BJ (cell line): ENCODE measurements at regions not wholly inside any gene's neighbourhood (a gene's known extent, or its start where the extent isn't known, plus 50 kb on each side); places are given as distances from the start of the nearest gene placed in this dataset.

ENCODE experiments used
- CTCF ChIA-PET: fragments of 350-600 bp; formaldehyde crosslinking; extraction: SDS; loops from one replicate; lab custom pipeline; 2021; ENCODE audit warnings: antibody characterized with exemption, inconsistent platforms; lab: Yijun Ruan, JAX
- POLR2A ChIA-PET: fragments of 300-600 bp; sonication (Branson Sonifier 250); formaldehyde crosslinking; extraction: SDS; loops from one replicate; lab custom pipeline; 2021; ENCODE audit warnings: antibody characterized with exemption; lab: Charles Lee
- DNase-seq: peaks from one replicate; pipeline ENCODE4 v3.0.0-alpha.2; 2011; ENCODE audit warnings: low read depth
- H3K27me3 ChIP-seq: 2 replicates; pipeline ENCODE4 v1.6.0; 2011; ENCODE audit warnings: low read length; ENCODE audit not compliant: control insufficient read depth, insufficient read depth
- H3K36me3 ChIP-seq: 2 replicates; pipeline ENCODE4 v1.5.1; 2011; ENCODE audit warnings: low read length; ENCODE audit not compliant: control insufficient read depth, insufficient read depth
- H3K4me3 ChIP-seq: 2 replicates; pipeline ENCODE4 v1.5.1; 2011; ENCODE audit warnings: low read depth, mild to moderate bottlenecking, control low read depth, low read length
- CTCF ChIP-seq: IDR thresholded peaks from 2 replicates; pipeline ENCODE4 v1.5.1; 2011; ENCODE audit warnings: low read depth, mild to moderate bottlenecking, control low read depth, inconsistent platforms, low read length, moderate library complexity; ENCODE audit not compliant: insufficient read depth

DNA sequence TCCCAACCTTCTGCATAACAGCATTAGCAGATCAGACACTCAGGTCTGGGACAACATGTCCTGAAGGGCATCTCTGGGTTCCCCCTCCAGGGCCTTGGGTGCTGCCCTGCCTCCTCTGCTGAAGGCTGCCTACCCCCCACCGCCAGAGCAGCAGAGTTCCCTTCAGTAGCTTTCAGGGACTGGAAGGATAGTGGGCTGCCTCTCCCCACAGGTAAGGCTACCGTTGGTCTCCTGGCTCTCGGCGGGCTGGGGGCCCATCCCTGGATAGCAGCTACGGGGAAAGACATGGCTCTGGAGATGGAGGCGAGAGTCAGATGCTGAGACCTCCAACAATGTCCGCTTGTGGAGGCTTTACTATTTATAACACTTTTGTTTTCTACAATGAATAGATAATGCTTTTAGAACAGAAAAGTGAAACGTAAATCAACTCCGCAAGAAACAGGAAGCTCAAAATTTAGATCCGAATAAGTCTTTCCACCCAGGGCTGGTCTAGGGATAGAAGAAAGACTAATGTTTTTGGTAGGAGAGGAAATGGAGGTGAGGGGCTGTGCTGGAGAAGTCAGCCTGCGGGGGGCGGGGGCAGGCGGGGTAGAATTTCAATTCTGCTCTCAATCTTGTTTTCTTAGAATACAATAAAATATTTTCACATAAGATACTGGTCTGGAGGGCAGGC, 58.4 kb downstream of the ARL4C start:
- DNase-seq: no peak
- TF ChIP-seq CTCF: no peak
- Histone ChIP-seq H3K36me3 (no peaks in the 10 kb centered on the region), H3K27me3 (no peaks in the 10 kb centered on the region), H3K4me3 (no peak overlapping the region)
- POLR2A ChIA-PET: no interaction called here
- CTCF ChIA-PET: interaction anchor here (0.7 kb wide), 1 partner anchor 10 kb away, joined by 3 read pairs; no protein-coding TSS in a partner anchor

GRCh38 chr2:234437642-234438304, 59.1 kb downstream of the ARL4C start:
- Histone ChIP-seq H3K4me3 (no peak overlapping the region), H3K27me3 (no peaks in the 10 kb centered on the region), H3K36me3 (no peaks in the 10 kb centered on the region)
- TF ChIP-seq CTCF: no peak
- DNase-seq: no peak
- ChIA-PET POLR2A (no interaction called here), CTCF (no interaction called here)

DNA sequence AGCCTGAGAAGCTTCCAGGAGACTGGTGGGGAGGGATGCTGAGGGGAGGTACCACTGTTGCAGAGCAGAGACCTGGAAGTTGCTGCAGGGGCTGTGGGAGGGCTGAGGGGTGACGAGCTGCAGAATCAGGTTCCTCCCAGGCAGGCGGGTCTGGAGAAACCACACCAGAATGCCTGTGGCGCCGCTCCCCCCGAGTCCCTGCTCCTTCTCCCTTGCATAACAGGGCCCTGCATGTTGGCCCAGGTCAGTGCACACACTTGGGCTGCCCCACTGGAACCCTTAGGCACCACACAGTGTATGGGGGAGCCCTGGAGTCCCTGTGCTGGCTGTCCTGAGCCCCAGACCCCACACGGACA, 60.4 kb downstream of the ARL4C start:
- no peak for DNase-seq
- no peak for TF ChIP-seq CTCF
- H3K27me3 ChIP-seq: no peaks in the 10 kb centered on the region
- CTCF ChIA-PET: interaction anchor here (1.0 kb wide), 1 partner anchor 14 kb away, joined by 3 read pairs; no protein-coding TSS in a partner anchor
- no peaks in the 10 kb centered on the region for H3K36me3 ChIP-seq
- POLR2A ChIA-PET: no interaction called here
- no peak overlapping the region for H3K4me3 ChIP-seq

DNA sequence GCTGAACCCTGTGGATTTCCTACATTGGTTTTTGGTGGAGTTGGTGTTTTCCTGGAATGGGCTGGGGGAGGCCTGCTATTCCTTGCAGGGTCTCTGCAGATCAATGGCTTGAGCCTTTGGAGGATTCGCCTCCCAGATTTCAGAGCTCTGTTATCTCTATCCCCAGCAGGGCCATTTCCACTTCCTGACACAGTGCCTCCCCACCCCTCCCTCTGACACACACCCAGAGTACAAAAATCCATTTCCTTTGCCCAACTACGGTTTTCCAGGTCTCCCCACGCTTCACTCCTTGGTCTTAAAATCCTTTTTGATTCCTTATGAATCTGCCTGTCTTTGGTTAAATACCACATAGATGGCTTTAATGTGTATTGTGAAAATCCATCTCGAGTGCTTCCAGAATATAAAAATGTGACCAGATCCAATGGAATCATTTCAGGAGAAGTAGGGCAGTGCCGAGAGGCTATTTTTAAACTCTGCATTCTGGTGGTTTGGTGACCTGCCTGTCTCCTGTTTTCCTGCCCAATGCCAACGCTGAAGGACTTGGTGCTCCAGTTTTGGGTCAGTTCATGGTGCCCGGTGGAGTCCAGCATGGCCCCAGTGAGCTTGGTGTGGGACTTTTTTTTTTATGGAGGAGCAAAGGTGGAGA, 60.9 kb downstream of the ARL4C start:
- CTCF ChIA-PET: interaction anchor here (1.0 to 1.2 kb wide), 2 partner anchors 8 to 14 kb away, joined by 3 read pairs; no protein-coding TSS in a partner anchor
- no peak for DNase-seq
- Histone ChIP-seq H3K4me3 (no peak overlapping the region), H3K36me3 (no peaks in the 10 kb centered on the region), H3K27me3 (no peaks in the 10 kb centered on the region)
- TF ChIP-seq CTCF: no peak
- POLR2A ChIA-PET: no interaction called here

DNA sequence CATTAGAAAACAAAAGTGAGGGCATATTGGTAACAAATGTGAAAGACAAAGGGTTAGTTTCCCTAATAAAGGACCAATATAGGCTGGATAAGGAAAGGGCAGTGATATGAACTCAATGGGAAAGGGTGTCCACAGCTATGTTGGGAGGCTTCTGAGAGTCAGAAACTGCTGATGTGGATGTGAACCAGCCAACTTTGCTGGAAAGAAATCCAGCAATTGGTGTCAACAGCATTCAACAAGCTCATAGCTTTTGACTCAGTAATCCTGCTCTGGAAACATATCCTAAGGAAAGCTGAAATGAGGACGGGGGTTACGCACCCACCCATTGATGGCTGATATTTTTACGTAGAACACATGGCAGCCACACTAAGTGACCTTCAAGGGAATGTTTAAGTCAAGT, 63.7 kb downstream of the ARL4C start:
- no peak for TF ChIP-seq CTCF
- Histone ChIP-seq H3K36me3 (no peaks in the 10 kb centered on the region), H3K4me3 (no peak overlapping the region), H3K27me3 (no peaks in the 10 kb centered on the region)
- no peak for DNase-seq
- POLR2A ChIA-PET: no interaction called here
- CTCF ChIA-PET: no interaction called here
